GM06990 (cell line): ENCODE measurements at regions not wholly inside any gene's neighbourhood (a gene's known extent, or its start where the extent isn't known, plus 50 kb on each side); places are given as distances from the start of the nearest gene placed in this dataset.
"Not testable (repeated sequence)": the region's sequence is repeated elsewhere in the genome, so short reads cannot be mapped to it uniquely, and the experiment has no call there.

Experiments
- DNase-seq: peaks from one replicate; pipeline ENCODE4 v3.0.0-alpha.2; 2011; ENCODE audit not compliant: insufficient read length; ENCODE audit errors: extremely low read depth
- H3K27me3 ChIP-seq: replicated peaks from 2 replicates; pipeline ENCODE4 v1.6.0; 2011; ENCODE audit warnings: low read length; ENCODE audit not compliant: control insufficient read depth, insufficient read depth
- H3K36me3 ChIP-seq: 2 replicates; pipeline ENCODE4 v1.5.1; 2011; ENCODE audit warnings: low read length; ENCODE audit not compliant: control insufficient read depth, insufficient read depth
- H3K4me3 ChIP-seq: replicated peaks from 2 replicates; pipeline ENCODE4 v1.5.1; 2011; ENCODE audit warnings: low read depth, mild to moderate bottlenecking, control low read depth, low read length
- CTCF ChIP-seq: IDR thresholded peaks from 2 replicates; pipeline ENCODE4 v1.5.1; 2011; ENCODE audit warnings: low read length, control low read depth, mild to moderate bottlenecking, inconsistent platforms; ENCODE audit not compliant: insufficient read depth, poor library complexity, severe bottlenecking

- no peak overlapping the region for H3K4me3 ChIP-seq
- TF ChIP-seq CTCF: no peak
- no peaks in the 10 kb centered on the region for H3K27me3 ChIP-seq
- no peak for DNase-seq
- no peaks in the 10 kb centered on the region for H3K36me3 ChIP-seq
These were observed 573.1 kb downstream of the ZNF608 start for GRCh38 chr5:124173386-124173785.

- Histone ChIP-seq H3K27me3 (no peaks in the 10 kb centered on the region), H3K4me3 (no peak overlapping the region), H3K36me3 (no peaks in the 10 kb centered on the region)
- no peak for TF ChIP-seq CTCF
- no peak for DNase-seq
These were observed 573.9 kb downstream of the ZNF608 start for GRCh38 chr5:124172389-124173003.

- H3K4me3 ChIP-seq, DNase-seq, H3K27me3 ChIP-seq, H3K36me3 ChIP-seq: not testable (repeated sequence)
These were observed 578.3 kb downstream of the ZNF608 start for GRCh38 chr5:124168093-124168492.

GRCh38 chr5:124162767-124163532, 583.5 kb downstream of the ZNF608 start:
- H3K36me3 ChIP-seq: no peaks in the 10 kb centered on the region
- no peak for TF ChIP-seq CTCF
- no peak for DNase-seq
- H3K4me3 ChIP-seq: no peak overlapping the region
- H3K27me3 ChIP-seq: no peaks in the 10 kb centered on the region

- Histone ChIP-seq H3K4me3 (no peak overlapping the region), H3K27me3 (no peaks in the 10 kb centered on the region), H3K36me3 (no peaks in the 10 kb centered on the region)
- DNase-seq: no peak
- no peak for TF ChIP-seq CTCF
These were observed 585.2 kb downstream of the ZNF608 start for GRCh38 chr5:124161266-124161665.

GRCh38 chr5:124160265-124160664, 586.2 kb downstream of the ZNF608 start:
- no peak for DNase-seq
- Histone ChIP-seq H3K27me3 (no peaks in the 10 kb centered on the region), H3K36me3 (no peaks in the 10 kb centered on the region), H3K4me3 (no peak overlapping the region)
- no peak for TF ChIP-seq CTCF
